ENCODE measurements at regions not wholly inside any gene's neighbourhood (a gene's known extent, or its start where the extent isn't known, plus 50 kb on each side); places are given as distances from the start of the nearest gene placed in this dataset.

- no peaks in the 10 kb centered on the region for H3K9me3 ChIP-seq (ENCODE audit: control insufficient read depth in 2 of 3, insufficient read depth in 1 of 3, low read length in 3 of 3)
- no peak overlapping the region for H3K9ac ChIP-seq (ENCODE audit: low read length in 3 of 3)
- TF ChIP-seq CTCF (IDR thresholded peaks at IDR 0.05; ENCODE audit: borderline replicate concordance, extremely low read depth, insufficient read depth) = no peak
- H3K4me1 ChIP-seq (ENCODE audit: control insufficient read depth in 2 of 3, insufficient read depth in 2 of 3, low read depth in 1 of 3, low read length in 3 of 3) = no peaks in the 10 kb centered on the region
- DNase-seq (peak in 1 of 5 donors; percentile 23), FAIRE-seq (no peak)
- no peaks in the 10 kb centered on the region for H3K27me3 ChIP-seq (ENCODE audit: control insufficient read depth, insufficient read depth, low read length)
- no peaks in the 10 kb centered on the region for H3K36me3 ChIP-seq (ENCODE audit: control insufficient read depth in 2 of 3, insufficient read depth in 3 of 3, low read length in 3 of 3)
- H3K4me3 ChIP-seq (ENCODE audit: low read length in 3 of 3) = no peak overlapping the region
- intact Hi-C loops (cut with DNase I) = no loop called here
- H3K27ac ChIP-seq (ENCODE audit: low read depth in 2 of 2, low read length in 2 of 2) = no peak overlapping the region
Measured at GRCh38 chr7:25803117-25803887, 348.7 kb upstream of the NFE2L3 start.

GRCh38 chr7:25804154-25804553 is 347.8 kb upstream of the NFE2L3 start:
- intact Hi-C loops (cut with DNase I) = no loop called here
- no peak for FAIRE-seq

GRCh38 chr7:25805027-25805687 is 346.8 kb upstream of the NFE2L3 start:
- Histone ChIP-seq H3K9ac (ENCODE audit: low read length in 3 of 3) (no peak overlapping the region), H3K4me1 (ENCODE audit: control insufficient read depth in 2 of 3, insufficient read depth in 2 of 3, low read depth in 1 of 3, low read length in 3 of 3) (no peaks in the 10 kb centered on the region), H3K27me3 (ENCODE audit: control insufficient read depth, insufficient read depth, low read length) (no peaks in the 10 kb centered on the region), H3K27ac (ENCODE audit: low read depth in 2 of 2, low read length in 2 of 2) (no peak overlapping the region), H3K4me3 (ENCODE audit: low read length in 3 of 3) (no peak overlapping the region), H3K9me3 (ENCODE audit: control insufficient read depth in 2 of 3, insufficient read depth in 1 of 3, low read length in 3 of 3) (no peaks in the 10 kb centered on the region), H3K36me3 (ENCODE audit: control insufficient read depth in 2 of 3, insufficient read depth in 3 of 3, low read length in 3 of 3) (no peaks in the 10 kb centered on the region)
- intact Hi-C loops (cut with DNase I) = no loop called here
- DNase-seq = no peak
- TF ChIP-seq CTCF (IDR thresholded peaks at IDR 0.05; ENCODE audit: borderline replicate concordance, extremely low read depth, insufficient read depth) = no peak
- FAIRE-seq = no peak

More at GRCh38 chr7:25804154-25804553, 347.8 kb upstream of the NFE2L3 start:
- Histone ChIP-seq H3K4me3 (ENCODE audit: low read length in 3 of 3) (no peak overlapping the region), H3K27me3 (ENCODE audit: control insufficient read depth, insufficient read depth, low read length) (no peaks in the 10 kb centered on the region), H3K36me3 (ENCODE audit: control insufficient read depth in 2 of 3, insufficient read depth in 3 of 3, low read length in 3 of 3) (no peaks in the 10 kb centered on the region), H3K4me1 (ENCODE audit: control insufficient read depth in 2 of 3, insufficient read depth in 2 of 3, low read depth in 1 of 3, low read length in 3 of 3) (no peaks in the 10 kb centered on the region), H3K9me3 (ENCODE audit: control insufficient read depth in 2 of 3, insufficient read depth in 1 of 3, low read length in 3 of 3) (no peaks in the 10 kb centered on the region), H3K27ac (ENCODE audit: low read depth in 2 of 2, low read length in 2 of 2) (no peak overlapping the region), H3K9ac (ENCODE audit: low read length in 3 of 3) (no peak overlapping the region)
- no peak for TF ChIP-seq CTCF (IDR thresholded peaks at IDR 0.05; ENCODE audit: borderline replicate concordance, extremely low read depth, insufficient read depth)
- no peak for DNase-seq

All from kidney (tissue), 13 donors.